ENCODE measurements at regions not wholly inside any gene's neighbourhood (a gene's known extent, or its start where the extent isn't known, plus 50 kb on each side); places are given as distances from the start of the nearest gene placed in this dataset.
"Not testable (repeated sequence)": the region's sequence is repeated elsewhere in the genome, so short reads cannot be mapped to it uniquely, and the experiment has no call there.

DNA sequence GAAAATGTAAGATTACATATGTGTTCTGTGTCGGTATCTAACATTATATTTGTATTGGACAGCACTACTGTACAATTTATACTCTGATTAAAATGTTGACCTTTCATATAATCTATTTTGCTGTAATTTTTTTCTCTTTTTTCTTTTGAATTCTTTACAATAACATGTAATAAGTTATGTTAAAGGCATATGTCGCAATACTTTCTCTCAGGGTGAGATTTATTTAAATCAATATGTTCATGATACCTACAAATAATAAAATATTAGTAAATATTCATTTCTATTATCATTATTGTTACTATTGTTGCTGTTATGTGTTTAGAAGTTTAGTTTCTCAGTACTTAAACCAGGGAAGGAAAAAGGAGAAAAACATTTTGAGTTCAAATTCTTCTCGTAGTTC is 807.4 kb downstream of the STIM2 start:
- no peak for DNase-seq

DNA sequence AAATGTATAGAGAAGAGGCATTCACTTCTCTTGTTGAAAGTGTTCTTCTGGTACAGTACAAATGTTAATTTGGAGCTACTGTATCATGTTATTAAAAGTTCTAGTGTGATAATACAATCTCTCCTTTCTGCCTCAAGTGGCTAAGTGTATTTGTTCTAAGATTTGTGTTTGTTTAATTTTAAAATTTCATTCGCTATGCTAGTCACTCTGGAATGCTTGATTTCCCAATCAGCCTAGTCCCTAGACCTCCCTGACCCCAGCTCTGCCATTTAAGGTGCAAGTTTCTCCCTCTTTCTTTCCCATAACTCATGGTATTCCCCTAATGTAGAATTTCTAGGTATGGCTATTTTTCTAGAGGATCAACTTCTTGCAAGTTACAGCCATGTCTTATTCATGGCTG is 817.4 kb downstream of the STIM2 start:
- no peak for DNase-seq

DNA sequence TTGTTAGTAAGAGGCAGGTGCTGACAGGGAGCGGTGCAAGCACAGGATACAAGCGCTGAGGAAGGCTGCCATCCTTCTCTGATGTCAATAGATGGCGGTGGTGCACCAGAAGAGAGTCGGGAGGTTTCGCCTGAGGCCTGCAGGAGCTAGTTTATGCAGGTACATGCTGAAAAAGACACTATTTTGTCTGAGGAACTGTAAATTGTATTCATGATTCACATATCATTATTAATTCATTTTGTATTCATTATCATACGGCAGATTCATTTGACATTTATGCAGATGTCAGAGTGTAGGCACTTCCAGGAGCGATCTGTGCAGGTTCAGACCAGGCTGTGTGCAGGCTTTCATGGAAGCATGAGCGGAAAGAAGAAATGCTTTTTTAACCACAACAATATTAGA is 824.0 kb downstream of the STIM2 start:
- peak; percentile 68 for DNase-seq

DNA sequence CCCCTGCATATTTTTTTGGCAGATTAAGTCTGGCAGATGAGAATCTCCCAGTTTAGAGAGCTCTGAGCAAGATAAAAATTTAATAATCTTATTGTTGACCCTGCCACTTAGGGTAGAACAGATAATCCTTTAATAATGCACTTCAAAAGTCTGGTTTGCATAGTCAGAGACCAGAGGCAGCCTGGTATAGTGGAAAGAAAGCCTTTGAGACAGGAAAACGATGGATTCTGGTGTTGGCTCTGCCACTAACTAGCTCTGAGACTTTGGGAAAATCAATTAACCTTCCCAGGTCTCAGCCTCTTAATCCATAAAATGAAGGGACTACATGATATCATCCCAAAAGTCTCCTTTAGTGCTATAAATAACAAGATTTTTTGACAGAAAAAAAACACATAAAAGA is 824.5 kb downstream of the STIM2 start:
- no peak for DNase-seq

DNA sequence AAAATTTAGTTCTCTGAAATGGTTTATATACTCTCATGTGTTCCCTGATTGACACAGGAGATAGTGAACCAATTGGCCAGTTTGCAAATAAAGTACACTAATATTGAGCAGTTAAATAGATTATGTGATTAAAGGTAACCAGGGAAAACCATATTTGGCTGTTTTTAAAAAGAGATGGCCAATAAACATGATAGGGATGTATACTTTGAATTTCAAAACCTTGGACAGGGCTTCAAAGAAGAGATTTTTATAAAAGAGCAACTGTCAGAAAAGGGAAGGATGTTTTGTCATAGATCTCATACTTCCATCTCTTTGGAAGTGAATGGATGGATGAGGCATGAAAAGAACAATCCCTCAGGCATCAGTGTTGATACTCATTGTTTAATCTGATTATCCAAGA is 825.3 kb downstream of the STIM2 start:
- no peak for DNase-seq

DNA sequence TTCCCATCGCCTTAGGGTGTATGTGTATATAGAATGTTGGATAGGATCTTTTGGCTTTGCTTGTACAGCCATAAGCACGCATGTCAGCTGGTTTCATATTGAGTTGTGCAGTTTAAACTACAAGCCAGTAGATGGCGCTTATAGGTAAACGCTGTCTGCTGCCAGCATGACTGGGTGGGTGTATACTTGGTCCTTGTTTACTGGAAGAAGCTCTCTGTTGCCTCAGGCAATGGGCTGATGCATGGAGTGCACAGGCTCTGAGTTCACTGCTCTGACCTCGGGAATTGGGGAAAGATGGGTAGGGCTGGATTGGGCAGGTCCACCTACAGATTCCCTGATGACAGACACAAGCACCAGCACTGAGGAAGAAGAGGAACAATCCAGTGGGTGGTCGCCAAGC is 831.5 kb downstream of the STIM2 start:
- DNase-seq: no peak

DNA sequence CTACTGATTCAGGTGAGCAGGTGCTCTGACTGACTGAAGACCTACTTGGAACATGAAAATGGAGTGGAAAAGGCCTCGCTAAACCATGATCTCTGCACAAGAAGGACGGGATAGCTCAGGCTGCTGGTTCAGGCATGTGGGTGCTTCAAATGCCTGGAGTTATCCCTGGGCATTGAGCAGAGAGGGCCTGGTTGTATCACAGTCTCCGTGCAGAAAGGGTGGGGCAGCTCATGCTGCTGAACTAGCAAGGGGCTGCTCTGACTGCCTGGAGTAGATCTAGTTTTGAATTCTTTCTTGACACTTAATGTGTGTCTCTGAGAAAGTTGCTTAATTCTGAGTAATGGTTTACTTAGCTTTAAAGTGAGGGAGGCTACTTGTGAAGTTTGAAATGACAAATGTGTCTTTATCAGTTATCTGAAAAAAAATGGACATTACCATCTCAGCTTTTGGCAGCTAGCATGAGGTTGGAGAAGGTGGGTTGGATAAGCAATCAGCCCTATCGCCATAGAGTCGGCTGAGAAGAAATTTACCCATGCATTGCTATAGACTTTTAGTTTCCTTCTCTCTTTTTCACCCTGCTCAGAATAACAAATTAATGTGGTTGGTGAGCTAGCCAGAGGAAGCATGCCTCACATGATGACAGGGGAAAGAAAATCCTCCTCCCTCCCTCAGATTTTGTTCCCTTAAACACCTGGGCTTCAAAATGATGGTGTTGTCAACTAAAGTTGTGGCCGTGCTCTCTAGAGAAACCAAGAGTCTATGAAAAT is 832.4 kb downstream of the STIM2 start:
- DNase-seq: no peak

DNA sequence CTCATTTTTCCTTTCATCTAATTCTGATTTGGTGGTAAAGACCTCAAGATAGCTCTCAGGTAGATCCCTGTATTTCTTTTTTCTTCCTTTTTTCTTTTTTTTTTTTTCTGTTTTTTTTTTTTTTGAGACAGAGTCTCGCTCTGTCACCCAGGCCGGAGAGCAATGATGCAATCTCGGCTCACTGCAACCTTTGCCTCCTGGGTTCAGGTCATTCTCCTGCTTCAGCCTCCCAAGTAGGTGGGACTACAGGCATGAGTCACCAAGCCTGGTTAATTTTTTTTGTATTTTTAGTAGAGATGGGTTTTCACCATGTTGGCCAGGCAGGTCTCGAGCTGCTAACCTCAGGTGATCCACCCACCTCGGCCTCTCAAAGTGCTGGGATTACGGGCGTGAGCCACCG is 835.6 kb downstream of the STIM2 start:
- DNase-seq: not testable (repeated sequence)

DNA sequence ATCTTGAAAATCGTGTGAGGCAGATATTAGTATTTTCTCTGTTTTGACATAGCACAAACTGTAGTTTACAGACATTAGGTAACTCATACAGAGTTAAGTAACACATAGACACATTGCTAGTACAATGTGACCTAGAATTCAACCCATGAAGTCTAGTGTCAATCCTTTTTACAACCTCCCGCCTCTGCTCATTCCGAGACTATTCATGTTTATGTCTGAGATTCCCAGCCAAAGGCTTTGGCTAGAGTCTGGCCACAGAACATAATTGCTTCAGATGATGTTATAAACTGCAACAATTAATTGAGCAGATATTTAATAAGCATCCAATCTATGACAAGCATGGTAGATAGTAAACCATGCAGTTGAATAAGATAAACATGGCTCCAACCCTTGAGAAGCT is 841.0 kb downstream of the STIM2 start:
- no peak for DNase-seq

DNA sequence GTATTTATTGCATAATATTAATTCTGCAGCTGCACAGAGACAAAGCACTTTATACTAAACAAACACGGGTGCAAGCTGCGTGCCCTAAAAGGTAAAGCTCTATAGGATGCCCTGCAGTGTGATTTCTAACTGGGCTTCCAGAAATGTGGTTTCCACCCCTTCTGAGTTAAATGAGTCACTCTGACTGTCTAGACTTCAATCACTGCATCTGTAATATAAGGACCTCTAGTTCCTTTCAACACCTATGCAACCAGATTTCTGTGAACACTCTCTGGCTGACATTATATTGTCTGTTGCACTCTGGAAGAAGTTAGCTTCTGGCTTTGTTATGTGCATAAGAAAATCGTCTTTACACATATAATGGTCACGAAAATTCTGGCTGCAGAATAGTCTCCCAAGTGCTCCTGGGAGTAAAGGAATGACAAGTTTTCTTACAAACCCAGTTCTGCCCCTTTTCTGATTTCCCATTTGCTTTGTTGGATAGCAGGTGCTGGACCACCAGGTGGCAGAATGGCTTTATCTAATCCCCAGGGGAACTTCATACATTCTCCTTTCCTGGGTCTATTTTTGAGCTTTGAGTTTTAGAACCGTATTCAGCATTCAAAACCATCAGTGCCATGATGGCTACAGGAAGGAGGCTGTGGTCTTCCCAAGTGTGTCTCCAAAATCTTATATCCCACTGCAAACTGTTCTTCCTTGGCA is 842.2 kb downstream of the STIM2 start:
- DNase-seq: peak; percentile 33

DNA sequence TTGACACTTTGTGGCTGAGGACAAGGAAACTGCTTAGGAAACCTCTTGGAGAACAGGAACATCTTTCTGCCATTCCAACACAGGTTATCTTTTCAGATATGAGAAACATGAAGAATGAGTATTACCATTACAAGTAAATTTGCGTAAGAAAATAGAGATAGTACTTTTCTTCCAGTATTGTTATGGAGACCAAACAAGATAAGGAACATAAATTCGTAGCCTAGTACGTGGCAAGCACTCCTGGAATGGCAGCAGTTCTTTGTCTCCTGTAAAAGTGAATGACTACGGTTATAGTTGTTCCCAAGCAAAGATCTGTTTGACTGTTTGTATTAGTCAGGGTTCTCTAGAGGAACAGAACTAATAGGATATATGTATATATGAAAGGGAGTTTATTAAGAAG is 843.1 kb downstream of the STIM2 start:
- no peak for DNase-seq

DNA sequence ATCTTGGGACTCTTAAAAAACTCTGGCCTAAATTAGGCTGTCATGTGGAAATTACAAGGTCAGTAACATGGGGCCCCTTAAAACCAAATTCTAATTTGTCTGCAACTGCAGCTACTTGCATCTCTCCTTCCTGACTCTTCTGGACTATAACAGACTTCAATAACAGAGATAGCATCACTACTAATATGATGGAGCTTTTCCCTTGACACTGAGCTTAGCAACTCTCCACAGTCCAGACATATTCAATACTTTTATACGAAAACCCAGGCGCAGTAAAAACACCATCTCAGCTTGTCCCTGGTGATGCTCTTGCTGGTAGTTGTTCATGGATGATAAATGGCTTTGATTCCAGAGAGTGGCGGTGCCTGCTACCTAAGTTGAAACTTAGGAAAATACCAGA is 850.4 kb downstream of the STIM2 start:
- DNase-seq: no peak

DNA sequence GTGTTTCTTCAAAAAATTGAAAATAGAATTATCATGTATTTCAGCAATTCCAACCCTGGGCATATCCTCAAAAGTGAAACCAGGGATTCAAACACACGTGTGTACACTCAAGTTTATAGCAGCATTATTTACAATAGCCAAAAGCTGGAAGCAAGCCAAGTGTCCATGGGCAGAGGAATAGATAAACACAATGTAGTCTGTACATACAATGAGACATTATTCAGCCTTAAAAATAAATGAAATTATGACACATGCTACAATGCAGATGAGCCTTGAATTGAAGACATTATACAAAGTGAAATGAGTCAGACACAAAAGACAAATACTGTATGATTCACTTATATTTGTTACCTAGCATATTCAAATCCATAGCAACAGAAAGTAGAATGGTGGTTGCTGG is 853.4 kb downstream of the STIM2 start:
- peak; percentile 45 for DNase-seq

DNA sequence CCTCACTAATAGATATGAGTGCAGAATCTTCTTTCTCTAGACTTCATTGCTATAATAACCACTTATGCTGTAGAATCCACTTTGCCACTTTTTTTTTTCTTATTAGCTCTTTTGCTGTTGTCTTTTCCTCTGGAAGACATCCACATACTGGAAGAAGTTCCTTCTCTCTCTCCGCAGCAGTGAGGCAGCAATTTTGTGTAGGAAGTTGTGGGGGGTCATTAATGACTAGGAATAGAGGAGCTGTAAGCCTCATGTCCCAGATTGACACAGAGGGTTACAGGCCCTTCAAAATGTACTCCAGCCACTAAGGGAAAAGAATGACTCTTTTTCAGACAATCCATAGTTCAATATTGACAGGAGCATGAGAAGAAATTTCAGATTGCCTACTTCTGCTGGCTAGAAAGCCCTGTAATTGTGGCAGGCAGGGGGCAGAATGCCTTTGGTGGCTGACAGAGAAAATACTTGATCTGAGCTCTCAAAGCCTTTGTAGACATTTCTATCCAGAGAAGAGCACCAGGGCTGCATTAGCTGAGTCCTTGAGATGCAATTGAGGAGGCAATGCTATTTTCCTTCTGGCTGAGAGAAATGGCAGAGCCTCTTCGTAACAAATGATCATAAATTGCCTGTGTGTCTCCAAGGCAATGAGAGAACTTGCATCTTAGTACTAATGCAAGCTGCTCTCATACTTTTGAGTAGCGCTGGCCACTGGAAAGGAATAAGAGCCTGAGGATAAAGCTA is 856.2 kb downstream of the STIM2 start:
- DNase-seq: no peak

DNA sequence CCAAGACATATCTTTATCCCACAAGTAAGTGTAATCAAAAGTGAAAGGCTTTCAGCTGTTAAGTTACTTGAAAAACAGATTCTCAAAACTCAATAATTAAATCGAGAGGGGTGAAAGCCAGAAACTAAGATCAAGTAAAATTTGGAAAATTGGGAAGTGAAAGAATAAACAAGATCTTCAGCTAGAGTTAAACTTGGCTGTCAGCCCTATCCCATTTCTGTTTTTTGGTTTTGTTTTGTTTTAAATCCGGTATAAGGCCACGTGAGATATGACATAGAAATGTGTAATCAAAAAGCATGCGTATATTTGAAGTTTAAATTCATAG is 856.8 kb downstream of the STIM2 start:
- no peak for DNase-seq

DNA sequence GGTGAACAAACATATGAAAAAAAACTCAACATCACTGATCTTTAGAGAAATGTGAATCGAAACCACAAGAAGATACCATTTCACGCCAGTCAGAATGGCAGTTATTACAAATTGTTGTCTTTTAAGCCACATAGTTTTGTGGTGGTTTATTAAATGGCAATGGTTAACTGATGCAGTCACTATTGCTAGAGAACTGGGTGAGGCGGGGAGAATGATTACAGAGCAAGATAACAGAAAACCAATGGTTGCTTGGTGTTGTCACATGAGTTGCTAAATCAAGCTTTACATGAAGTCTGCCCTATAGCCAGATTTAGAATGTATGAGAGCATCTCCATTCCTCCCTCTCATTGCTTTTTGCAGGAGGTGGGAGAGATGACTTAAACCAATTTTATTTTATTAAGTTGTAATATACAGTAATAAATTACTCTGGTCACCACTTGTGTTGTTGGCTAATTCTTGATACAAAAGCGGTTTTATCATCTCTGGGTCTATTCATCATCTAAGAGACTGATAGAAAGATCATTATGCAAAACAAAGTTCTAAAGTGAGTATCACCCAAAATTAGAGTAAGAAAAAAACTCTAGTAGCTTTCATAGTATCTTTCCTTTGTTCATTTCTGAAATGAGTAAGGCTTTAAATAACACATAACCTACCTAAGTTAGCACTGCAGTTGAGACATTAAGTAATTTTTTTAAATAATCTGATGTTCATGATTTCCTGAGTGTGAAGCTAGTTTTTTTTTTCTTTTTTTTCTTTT is 859.5 kb downstream of the STIM2 start:
- no peak for DNase-seq

DNA sequence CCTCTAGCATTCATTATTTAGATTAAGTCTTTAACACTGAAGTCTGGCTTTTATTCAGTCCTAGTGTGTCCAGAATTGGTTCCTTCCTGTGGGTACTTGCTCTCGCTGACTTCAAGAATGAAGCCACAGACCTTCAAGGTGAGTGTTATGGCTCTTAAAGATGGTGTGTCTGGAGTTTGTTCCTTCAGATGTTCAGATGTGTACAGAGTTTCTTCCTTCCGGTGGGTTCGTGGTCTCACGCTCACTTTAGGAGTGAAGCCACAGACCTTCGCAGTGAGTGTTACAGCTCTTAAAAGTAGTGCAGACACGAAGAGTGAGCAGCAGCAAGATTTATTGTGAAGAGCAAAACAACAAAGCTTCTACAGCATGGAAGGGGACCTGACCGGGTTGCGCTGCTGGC is 860.6 kb downstream of the STIM2 start:
- DNase-seq: no peak

DNA sequence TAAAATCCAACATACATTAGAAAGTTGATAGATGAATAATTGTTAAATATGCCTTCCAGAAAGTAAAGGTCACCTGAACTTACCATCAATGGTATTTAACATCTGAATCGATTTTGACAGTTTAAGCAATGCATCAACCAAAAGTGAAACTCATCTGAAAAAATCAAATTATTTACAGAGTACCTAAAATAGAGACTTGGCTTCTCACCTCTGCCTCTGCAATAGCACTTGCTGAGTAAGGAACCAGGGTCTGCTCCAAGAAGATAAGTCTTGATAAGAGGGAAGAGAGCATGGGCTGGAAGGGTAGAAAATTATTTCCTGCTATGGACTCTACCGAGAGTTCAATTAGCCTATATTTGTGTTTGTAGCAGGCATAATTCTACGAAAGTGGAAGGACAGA is 868.3 kb downstream of the STIM2 start:
- no peak for DNase-seq

DNA sequence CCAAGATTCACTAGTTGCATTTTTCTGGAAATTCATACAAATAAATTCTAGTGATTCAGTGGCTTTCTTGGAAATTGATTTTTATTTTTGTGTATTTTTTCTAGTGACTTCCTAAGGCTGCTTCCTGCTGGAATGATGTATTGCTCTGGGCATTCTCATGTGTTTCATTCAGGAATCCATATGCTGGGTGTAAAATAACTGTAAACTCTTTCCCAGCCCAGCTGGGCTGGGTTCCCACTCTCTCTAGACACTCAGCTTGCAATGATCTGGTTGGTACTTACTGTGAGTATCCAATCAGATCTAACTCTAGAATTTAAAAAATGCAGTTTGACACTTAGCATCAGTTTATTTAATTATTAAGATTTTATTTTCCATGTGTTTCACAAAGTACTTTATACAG is 882.2 kb downstream of the STIM2 start:
- no peak for DNase-seq

DNA sequence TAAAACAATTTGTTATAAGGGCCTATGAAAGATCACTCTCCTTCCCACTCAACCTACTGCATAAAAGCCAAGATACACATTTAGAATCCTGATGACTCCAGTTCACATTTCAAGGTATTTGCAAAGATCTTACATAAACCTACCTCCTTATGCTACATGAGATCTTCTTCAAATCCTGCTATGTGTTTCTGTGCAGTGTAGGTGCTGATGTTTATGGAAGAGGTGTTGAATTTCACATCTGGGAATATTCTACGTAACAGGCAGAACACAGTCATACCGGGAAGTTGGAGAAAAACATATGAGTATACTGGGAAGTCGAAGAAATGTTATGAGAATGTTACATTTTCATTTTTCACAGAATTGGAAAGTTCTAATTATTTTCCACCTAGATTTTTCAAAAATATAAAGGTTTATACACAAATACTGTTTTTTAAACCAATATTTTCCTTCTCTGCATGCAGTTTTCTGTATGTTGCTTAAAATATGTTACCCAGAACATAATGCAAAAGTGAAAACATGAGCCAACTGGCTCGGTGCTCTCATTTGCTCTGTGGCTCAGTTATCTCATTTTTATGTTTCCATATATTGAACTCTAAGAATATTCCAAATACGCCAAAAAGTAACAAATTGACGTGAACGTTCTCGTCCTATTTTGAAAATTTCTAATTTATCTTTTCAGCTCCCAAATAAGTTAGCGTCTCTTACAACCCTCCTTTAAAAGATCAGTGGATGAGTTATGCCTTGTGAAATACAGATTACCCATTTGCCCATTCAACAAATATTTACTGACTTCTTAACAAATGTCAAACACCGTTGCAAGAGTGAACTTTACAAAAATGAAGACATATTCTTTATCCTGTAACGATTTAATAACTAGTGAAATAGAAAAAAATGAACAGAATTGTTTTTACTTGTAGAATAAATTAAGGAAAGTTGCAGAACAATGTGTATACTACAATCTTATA is 899.3 kb downstream of the STIM2 start:
- peak; percentile 8 for DNase-seq

DNA sequence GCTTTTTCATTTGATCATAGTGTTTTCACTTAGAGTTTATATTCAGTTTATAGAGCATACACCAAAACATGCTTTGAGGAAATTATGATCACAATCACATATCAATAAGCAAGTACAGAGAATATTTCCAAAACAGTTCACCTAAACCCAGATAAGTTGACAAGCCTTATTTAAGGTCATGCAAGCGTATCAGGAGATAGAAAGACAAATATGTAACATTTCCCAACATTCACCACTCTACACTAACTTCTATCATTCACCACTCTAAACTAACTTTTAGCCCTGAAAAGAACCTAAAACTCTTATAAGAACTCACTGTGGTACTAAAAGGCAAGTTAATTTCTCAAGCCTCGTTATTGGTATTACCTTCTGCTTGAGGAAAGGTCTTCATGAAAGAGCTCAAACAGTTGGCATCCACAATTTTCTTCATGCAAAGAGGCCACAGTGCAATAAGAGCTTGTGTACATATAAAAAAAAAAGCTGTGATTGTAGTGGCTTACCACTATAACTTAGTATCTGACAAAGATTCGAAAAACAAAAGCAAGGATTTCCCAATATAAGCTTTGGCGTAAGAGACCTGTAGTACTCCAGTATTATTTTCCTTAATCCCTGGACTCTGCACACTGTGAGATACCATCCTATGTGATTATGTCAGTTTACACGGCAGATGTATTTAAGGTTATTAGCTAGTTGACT is 903.3 kb downstream of the STIM2 start:
- no peak for DNase-seq

DNA sequence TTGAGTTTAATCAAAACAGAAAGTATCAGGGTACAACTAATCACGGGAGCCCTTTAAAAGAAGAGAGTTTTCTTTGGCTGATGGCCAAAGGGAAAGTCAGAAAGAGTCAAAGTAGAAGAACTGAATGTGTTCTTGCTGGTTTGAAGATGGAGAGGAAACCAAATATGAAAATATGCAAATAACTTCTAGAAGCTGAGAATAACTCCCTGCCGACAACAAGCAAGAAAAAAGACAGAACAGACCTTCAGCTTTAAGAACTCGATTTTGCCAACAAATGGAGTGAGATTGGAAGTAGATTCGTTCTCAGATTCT is 903.8 kb downstream of the STIM2 start:
- no peak for DNase-seq
